NT2/D1 (cell line): ENCODE measurements at regions not wholly inside any gene's neighbourhood (a gene's known extent, or its start where the extent isn't known, plus 50 kb on each side); places are given as distances from the start of the nearest gene placed in this dataset.

Experiments used
- DNase-seq: peaks from one replicate; pipeline ENCODE4 v3.0.0-alpha.2; 2011; ENCODE audit warnings: low read depth, low spot score
- H3K27me3 ChIP-seq: 2 replicates; pipeline ENCODE4 v1.6.0; 2011; ENCODE audit warnings: mild to moderate bottlenecking; ENCODE audit not compliant: insufficient read length, insufficient read depth
- H3K36me3 ChIP-seq: 2 replicates; pipeline ENCODE4 v1.6.1; 2011; ENCODE audit warnings: mild to moderate bottlenecking, low read length, mixed read lengths; ENCODE audit not compliant: insufficient read depth, insufficient read length
- H3K4me1 ChIP-seq: 2 replicates; pipeline ENCODE4 v1.5.1; 2011; ENCODE audit not compliant: insufficient read depth, insufficient read length
- H3K4me3 ChIP-seq: 2 replicates; pipeline ENCODE4 v1.5.1; 2011; ENCODE audit warnings: low read depth; ENCODE audit not compliant: insufficient read length
- H3K9ac ChIP-seq: 2 replicates; pipeline ENCODE4 v1.6.0; 2011; ENCODE audit warnings: low read depth; ENCODE audit not compliant: insufficient read length
- H3K9me3 ChIP-seq: 2 replicates; pipeline ENCODE4 v1.5.1; 2011; ENCODE audit warnings: mild to moderate bottlenecking, low read length; ENCODE audit not compliant: insufficient read depth
- SUZ12 ChIP-seq: IDR thresholded peaks from 2 replicates; pipeline ENCODE4 v1.6.1; 2011; ENCODE audit not compliant: insufficient read length, insufficient read depth; ENCODE audit errors: extremely low read depth
- YY1 ChIP-seq: IDR thresholded peaks from 2 replicates; pipeline ENCODE4 v1.6.1; 2011; ENCODE audit not compliant: insufficient read length, insufficient read depth
- ZNF274 ChIP-seq: IDR thresholded peaks from 2 replicates; pipeline ENCODE4 v1.6.1; 2011; ENCODE audit warnings: mild to moderate bottlenecking, low read depth, low read length

GRCh38 chr4:45082101-45082500 lies 355.7 kb upstream of the GNPDA2 start:
- no peak for DNase-seq
- Histone ChIP-seq H3K9me3 (no peaks in the 10 kb centered on the region), H3K27me3 (no peaks in the 10 kb centered on the region), H3K4me3 (no peak overlapping the region), H3K4me1 (no peaks in the 10 kb centered on the region), H3K9ac (no peak overlapping the region), H3K36me3 (no peaks in the 10 kb centered on the region)
- TF ChIP-seq ZNF274 (no peak), YY1 (no peak), SUZ12 (no peak)

GRCh38 chr4:45079616-45080015 lies 353.3 kb upstream of the GNPDA2 start:
- no peak overlapping the region for H3K9ac ChIP-seq
- H3K4me1 ChIP-seq: no peaks in the 10 kb centered on the region
- no peaks in the 10 kb centered on the region for H3K9me3 ChIP-seq
- no peak for TF ChIP-seq YY1
- H3K36me3 ChIP-seq: no peaks in the 10 kb centered on the region
- H3K27me3 ChIP-seq: no peaks in the 10 kb centered on the region
- H3K4me3 ChIP-seq: no peak overlapping the region
- no peak for DNase-seq

- no peak for DNase-seq
- Histone ChIP-seq H3K9ac (no peak overlapping the region), H3K9me3 (no peaks in the 10 kb centered on the region)
Measured at GRCh38 chr4:45078201-45078600, 351.8 kb upstream of the GNPDA2 start.

DNA sequence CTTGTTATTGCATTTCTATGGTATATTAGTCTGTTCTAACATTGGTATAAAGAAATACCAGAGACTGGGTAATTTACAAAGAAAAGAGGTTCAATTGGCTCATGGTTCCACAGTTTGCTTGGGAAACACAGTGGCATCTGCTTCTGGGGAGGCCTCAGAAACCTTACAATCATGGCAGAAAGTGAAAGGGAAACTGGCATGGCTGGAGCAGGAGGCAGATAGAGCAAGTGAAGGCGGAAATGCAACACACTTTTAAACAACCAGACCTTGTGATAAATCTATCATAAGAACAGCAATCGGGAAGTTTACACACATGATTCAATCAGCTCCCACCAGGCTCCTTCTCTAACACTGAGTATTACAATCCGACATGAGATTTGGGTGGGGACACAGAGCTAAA lies 346.6 kb upstream of the GNPDA2 start:
- TF ChIP-seq SUZ12 (no peak), YY1 (no peak), ZNF274 (no peak)
- DNase-seq: no peak
- no peaks in the 10 kb centered on the region for H3K4me1 ChIP-seq
- no peaks in the 10 kb centered on the region for H3K27me3 ChIP-seq
- H3K9ac ChIP-seq: no peak overlapping the region
- no peaks in the 10 kb centered on the region; the same call in 1 of the 2 replicates for H3K9me3 ChIP-seq
- H3K4me3 ChIP-seq: no peak overlapping the region
- H3K36me3 ChIP-seq: no peaks in the 10 kb centered on the region

More at GRCh38 chr4:45078201-45078600, 351.8 kb upstream of the GNPDA2 start:
- Histone ChIP-seq H3K36me3 (no peaks in the 10 kb centered on the region), H3K4me3 (no peak overlapping the region), H3K27me3 (no peaks in the 10 kb centered on the region), H3K4me1 (no peaks in the 10 kb centered on the region)
- TF ChIP-seq SUZ12 (no peak), YY1 (no peak), ZNF274 (no peak)

DNA sequence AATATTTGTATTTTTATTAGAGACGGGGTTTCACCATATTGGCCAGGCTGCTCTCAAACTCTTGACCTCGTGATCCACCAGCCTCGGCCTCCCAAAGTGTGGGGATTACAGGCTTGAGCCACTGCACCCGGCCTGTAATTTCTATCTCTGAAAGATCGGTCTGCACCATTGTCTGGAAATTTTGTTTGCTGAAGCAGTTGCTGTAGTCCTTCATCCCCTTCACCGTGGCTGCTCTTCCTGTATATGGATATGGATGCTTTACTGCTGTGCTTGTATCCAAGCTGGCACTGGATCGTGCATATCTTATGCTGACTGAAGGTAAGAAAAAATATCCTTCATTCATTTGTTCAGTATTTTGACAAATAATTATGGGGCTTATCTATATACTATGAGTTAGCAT lies 338.4 kb upstream of the GNPDA2 start:
- H3K4me3 ChIP-seq: no peak overlapping the region
- H3K9me3 ChIP-seq: no peaks in the 10 kb centered on the region; the same call in 1 of the 2 replicates
- H3K36me3 ChIP-seq: no peaks in the 10 kb centered on the region
- TF ChIP-seq YY1 (no peak), ZNF274 (no peak), SUZ12 (no peak)
- no peak for DNase-seq
- no peaks in the 10 kb centered on the region for H3K4me1 ChIP-seq
- no peaks in the 10 kb centered on the region for H3K27me3 ChIP-seq
- H3K9ac ChIP-seq: no peak overlapping the region

- Histone ChIP-seq H3K36me3 (no peaks in the 10 kb centered on the region), H3K27me3 (no peaks in the 10 kb centered on the region), H3K9me3 (no peaks in the 10 kb centered on the region), H3K4me1 (no peaks in the 10 kb centered on the region), H3K4me3 (no peak overlapping the region), H3K9ac (no peak overlapping the region)
- DNase-seq: no peak
- no peak for TF ChIP-seq YY1
- TF ChIP-seq ZNF274: no peak
- TF ChIP-seq SUZ12: no peak
Measured at GRCh38 chr4:45063696-45064095, 337.3 kb upstream of the GNPDA2 start.

GRCh38 chr4:45062935-45063545 lies 336.7 kb upstream of the GNPDA2 start:
- Histone ChIP-seq H3K4me1 (no peaks in the 10 kb centered on the region), H3K36me3 (no peaks in the 10 kb centered on the region), H3K27me3 (no peaks in the 10 kb centered on the region), H3K4me3 (no peak overlapping the region), H3K9me3 (no peaks in the 10 kb centered on the region), H3K9ac (no peak overlapping the region)
- TF ChIP-seq ZNF274: no peak
- TF ChIP-seq YY1: no peak
- no peak for TF ChIP-seq SUZ12
- DNase-seq: no peak

DNA sequence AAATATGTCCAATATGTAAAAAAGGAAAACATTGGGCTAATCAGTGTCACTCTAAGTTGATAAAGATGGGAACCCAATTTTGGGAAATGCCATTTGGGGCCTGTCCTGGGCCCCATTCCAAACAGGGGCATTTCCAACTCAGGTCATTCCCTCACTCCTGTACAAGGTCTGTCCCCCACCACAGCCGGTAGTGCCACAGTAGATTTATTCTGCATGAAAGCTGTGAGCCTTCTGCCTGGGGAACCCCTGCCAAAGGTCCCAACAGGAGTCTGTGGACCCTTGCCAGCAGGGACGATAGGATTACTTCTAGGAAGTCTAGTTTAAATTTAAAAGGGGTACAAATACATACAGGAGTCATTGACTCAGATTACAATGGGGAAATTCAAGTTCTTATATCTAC lies 317.6 kb upstream of the GNPDA2 start:
- no peak for TF ChIP-seq SUZ12
- no peak for TF ChIP-seq YY1
- TF ChIP-seq ZNF274: no peak
- no peaks in the 10 kb centered on the region for H3K4me1 ChIP-seq
- H3K9me3 ChIP-seq: no peaks in the 10 kb centered on the region; the same call in 1 of the 2 replicates
- H3K4me3 ChIP-seq: no peak overlapping the region
- no peak overlapping the region for H3K9ac ChIP-seq
- no peaks in the 10 kb centered on the region for H3K36me3 ChIP-seq
- DNase-seq: no peak
- H3K27me3 ChIP-seq: no peaks in the 10 kb centered on the region
